Spleen (tissue), 7 donors: ENCODE measurements at regions not wholly inside any gene's neighbourhood (a gene's known extent, or its start where the extent isn't known, plus 50 kb on each side); places are given as distances from the start of the nearest gene placed in this dataset.

ENCODE experiments used
- CTCF ChIP-seq, 11 experiments: fragments of 200-600 bp in 7 of 11; fragments of 450-650 bp in 4 of 11; sonication (generic) in 4 of 11; IDR thresholded peaks in 8 of 11; conservative IDR thresholded peaks in 3 of 11; 1 replicate in 7 of 11; 2 replicates in 4 of 11; pipeline versions ENCODE4 v1.4.0 to v1.8.0; 2016 to 2021; ENCODE audit warnings: antibody characterized with exemption in 11 of 11, inconsistent platforms in 4 of 11, mild to moderate bottlenecking in 1 of 11
- POLR2AphosphoS5 ChIP-seq, 3 donors: sonication (generic); formaldehyde crosslinking; IDR thresholded peaks; one replicate each; pipeline ENCODE4 v1.5.1; 2017; ENCODE audit warnings: antibody characterized with exemption in 3 of 3
- donor health status: DM: no; HTN: no; CAD: no; lungs with moderate emphysema.
- donor health status: DM: no; HTN: no; CAD: no.
- donor health status: DM: no; HTN: no; CAD: no.

- TF ChIP-seq POLR2AphosphoS5 (IDR thresholded peaks at IDR 0.05) (no peak), CTCF (IDR thresholded peaks at IDR 0.05 in 8 of 11, conservative IDR thresholded peaks at IDR 0.05 in 3 of 11) (no peak)
Observed at GRCh38 chr12:19712041-19712440, 272.7 kb downstream of the AEBP2 start.
